Renal pelvis (tissue), 1 donor: ENCODE measurements at regions not wholly inside any gene's neighbourhood (a gene's known extent, or its start where the extent isn't known, plus 50 kb on each side); places are given as distances from the start of the nearest gene placed in this dataset.
A peak's percentile ranks its signal among the peaks of the same experiment; 100 is the strongest.

Source experiments
- DNase-seq: peaks from one replicate; pipeline ENCODE4 v3.0.0-alpha.2; 2013

DNA sequence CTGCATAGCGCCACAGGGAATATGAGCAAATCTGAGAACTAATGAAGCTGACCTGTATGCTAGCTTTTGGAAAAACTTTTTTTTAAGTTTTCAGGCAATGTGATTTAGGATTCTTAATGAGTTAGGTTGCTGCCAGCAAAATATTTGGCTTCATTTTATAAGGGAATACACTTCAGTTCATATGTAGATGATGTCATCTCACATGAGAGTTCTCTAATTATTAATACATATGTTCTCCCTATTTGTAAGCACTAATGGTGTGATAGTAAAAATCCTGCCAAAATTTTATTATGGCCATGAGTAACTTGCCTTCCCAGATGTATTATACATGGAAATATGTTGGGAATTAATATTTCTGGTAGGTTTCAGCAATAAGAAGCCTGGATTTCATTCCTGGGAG lies 573.8 kb downstream of the EPM2A start:
- no peak for DNase-seq

DNA sequence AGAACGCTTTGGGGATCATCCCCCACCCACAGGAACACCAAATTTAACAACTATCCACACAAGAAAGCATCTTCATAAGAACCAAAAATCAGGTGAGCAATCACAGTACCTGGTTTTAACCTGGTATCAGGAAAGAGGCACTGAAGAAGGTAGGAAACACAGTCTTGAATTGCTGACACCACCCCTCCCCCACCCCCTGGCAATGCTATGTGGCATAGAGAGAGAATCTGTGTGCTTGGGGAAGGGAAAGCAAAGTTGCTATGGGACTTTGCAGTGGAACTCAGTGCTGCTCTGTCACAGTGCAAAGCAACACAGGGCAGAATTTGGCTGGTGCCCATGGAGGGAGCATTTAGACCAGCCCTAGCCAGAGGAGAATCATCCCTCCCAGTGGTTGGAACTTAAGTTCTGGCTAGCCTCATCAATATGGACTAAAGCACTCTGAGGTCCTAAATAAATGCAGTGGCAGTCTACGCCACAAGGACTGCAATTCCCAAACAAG lies 565.5 kb downstream of the EPM2A start:
- no peak for DNase-seq

- no peak for DNase-seq
These were observed 559.9 kb downstream of the EPM2A start for GRCh38 chr6:145175470-145175869.

- no peak for DNase-seq
These were observed 556.9 kb downstream of the EPM2A start for GRCh38 chr6:145178391-145178790.

DNA sequence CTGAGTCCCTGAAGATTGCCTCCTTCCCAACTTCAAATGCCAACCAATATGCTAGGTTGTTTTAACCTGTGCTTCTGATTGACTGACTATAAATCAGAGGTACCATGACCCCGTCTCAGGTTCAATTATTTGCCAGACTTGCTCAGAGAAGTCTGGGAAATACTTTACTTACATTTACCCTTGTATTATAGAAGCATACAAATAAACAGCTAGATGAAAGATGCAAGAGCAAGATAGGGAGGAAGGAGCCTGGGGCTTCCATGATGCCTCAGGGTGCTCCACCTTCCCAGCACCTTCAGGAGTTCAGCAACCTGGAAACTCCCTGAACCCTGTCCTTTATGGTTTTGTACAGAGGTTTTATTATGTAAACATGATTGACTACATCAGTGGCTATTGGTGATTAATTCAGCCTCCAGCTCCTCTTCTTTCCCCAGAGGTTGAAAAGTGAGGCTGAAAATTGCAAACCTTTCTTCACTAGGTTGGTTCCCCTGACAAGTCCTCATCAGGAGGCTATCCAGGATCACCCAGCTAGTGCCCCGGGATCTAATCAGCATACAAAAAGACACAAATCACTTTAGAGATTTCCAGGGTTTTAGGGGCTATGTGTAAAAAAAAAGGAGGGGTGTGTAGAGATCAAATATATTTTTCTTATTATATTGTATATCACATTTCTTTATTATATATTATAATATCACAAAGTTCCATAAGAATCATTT lies 547.7 kb downstream of the EPM2A start:
- no peak for DNase-seq

DNA sequence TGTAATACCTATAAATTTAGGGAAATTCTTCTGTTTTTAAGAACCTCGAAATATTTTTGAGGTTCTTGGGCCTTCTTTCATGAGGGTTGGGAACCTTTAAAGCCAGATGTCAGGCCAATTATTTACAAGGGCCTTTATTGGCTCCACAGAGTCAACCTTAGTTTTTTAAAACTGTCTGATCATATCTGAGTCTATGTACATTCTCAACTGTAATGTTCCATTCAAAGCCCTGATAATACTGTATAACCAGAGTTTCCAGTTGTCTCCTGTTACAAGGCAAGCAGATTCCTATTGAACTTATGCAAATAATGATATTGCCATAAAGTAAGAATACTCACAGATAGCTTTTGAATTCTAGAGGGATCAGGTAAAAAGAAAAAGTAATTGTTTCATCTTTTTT lies 545.5 kb downstream of the EPM2A start:
- DNase-seq: no peak

- DNase-seq: no peak
These were observed 540.9 kb downstream of the EPM2A start for GRCh38 chr6:145194389-145194788.

DNA sequence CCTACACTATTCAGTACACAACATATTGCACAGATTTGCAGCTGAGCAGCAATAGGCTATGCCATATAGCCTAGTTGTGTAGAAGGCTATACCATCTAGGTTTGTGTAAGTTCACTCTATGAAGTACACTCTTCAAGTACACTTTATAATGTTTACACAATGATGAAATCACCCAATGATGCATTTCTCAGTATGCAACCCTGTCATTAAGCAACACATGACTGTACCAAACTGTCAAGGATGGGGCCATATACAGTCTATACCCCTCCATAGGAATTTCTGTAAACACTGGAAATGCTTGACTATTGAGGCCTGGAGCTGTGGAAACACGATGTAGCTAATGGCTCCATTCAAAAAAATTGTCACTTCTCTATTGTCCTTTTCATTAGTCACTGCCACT lies 535.4 kb downstream of the EPM2A start:
- DNase-seq: no peak

DNA sequence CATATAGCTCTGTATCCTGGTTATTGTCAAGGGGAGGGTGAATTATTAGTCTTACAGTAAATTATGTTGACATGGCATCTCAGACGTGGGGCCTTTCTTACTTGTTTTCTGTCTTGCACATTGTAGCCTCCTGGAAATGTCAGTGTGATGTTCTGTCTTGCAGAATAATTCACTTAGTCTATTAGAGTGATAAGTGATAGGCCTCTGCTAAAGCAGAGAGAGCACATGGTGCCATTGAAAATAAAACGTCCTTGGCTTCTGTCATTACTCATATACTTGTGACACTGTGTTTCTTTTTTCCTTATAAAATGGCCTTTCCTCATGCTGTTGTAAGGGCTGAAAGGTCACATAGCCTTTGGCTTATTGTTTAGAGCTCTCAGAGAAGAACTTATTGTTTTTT lies 531.0 kb downstream of the EPM2A start:
- no peak for DNase-seq

GRCh38 chr6:145206247-145206907 lies 528.9 kb downstream of the EPM2A start:
- no peak for DNase-seq

DNA sequence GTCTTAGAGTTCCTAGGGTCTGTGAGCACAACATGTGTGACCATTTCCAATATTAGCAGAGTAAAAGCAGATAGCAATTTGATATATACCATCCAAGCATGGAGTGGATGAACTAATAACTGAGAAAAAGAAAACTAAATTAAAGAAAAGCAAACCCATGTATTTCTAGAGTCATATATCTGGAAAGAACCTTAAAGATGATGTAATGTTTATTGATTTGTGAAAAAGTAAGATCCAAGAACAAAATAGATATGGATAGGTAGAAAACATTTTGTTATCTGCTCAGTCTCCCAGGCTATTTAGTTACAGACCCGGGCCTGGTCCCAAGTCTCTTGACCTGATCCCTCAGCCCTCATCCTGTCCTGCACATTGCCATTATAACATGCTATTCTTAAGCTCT lies 526.8 kb downstream of the EPM2A start:
- no peak for DNase-seq

DNA sequence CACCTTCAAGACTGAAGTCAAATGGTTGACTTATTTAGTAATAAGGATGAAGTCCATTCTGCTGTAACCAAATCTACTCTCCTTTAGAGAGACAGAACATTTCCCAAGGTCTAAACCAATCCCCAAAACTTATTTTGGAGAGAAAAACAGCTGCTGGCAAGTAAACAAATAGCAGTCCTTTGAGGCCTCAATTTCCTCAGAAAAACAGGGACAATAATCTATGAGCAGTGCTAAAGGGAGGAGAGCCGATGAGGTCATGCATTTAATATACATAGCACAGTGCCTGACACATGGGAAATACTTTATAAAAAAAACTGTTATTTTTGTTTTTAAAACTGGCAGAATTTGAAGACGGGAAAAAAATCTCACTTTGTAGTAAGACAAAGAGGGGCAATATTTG lies 526.0 kb downstream of the EPM2A start:
- no peak for DNase-seq

DNA sequence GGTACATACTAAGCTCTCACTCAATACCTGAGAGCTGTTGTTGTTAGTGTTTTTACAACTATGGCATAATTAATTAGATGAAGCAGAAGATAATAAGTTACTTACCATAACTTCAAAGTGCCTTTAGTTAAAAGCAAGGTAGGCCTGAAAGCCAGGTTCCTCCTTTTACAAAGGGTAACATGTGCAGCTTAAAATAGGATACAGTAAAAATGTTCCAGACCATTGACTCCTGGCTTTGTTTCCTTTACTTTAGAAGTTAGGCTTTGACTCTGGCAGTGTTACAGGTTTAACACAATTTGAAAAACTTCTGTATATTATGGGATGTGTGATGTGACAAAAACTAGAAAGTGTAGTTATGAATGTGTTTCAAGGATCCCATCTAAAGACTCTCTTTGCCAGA lies 522.5 kb downstream of the EPM2A start:
- peak; percentile 30 for DNase-seq

- no peak for DNase-seq
These were observed 521.7 kb downstream of the EPM2A start for GRCh38 chr6:145213614-145214013.

DNA sequence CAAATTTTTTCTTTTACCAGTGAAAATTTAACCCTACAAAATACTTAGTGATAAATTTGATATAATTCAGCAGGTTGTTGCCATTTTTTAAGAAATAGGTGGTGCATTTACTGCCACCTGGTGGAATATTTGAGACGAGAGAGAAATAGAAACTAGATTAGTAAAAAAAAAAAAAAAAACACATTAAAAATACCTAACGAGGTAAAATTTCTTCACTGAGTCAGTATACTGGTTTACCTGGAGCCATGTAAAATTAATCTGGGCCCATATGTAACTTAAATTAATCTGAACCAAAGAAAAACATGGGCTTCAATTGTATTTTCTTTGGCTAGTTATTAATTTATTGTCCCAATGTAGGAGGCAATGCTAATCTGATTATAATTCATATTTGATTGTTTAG lies 520.8 kb downstream of the EPM2A start:
- peak; percentile 42 for DNase-seq

- DNase-seq: no peak
These were observed 510.9 kb downstream of the EPM2A start for GRCh38 chr6:145224450-145224849.

DNA sequence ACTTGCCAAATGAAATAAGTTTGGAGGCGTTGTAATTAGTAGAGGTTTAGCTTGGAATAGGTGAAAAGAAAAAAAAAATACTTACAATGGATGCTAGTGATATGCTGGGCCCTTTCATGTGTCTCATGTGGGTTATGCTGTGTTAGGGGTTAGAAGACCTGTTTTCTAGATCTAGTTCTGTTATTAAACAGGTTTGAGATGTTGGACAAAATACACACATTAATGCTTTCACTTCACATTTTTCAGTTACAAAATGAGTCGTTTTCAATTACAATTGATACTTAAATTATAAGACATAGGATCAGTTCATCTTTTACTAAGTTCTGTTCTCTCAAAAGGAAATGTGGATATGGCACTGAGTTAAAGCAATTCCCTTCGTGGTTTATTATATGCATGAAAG lies 509.8 kb downstream of the EPM2A start:
- no peak for DNase-seq

DNA sequence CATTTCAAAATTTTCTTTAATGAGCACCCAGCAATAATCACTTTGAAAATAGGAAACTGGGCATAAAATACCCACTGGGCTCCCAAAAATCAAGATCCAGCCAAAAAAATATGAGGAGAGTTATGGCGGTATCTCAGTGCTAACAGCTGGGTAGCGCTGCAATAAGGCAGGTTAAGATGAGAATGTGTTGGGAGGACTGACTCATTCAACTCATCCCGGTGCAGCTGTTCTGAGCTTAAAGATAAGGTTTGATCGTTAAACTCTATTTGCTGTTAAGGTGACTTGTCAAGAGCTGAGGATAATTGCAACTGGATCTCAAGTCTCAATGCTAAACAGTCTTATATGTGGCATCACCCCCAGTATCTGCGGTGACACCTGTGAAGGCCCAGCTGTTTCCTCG lies 507.7 kb downstream of the EPM2A start:
- no peak for DNase-seq

GRCh38 chr6:145228962-145229582 lies 506.2 kb downstream of the EPM2A start:
- DNase-seq: no peak

GRCh38 chr6:145233955-145234354 lies 501.4 kb downstream of the EPM2A start:
- DNase-seq: no peak

- DNase-seq: no peak
These were observed 500.1 kb downstream of the EPM2A start for GRCh38 chr6:145235207-145235606.

- no peak for DNase-seq
These were observed 496.5 kb downstream of the EPM2A start for GRCh38 chr6:145238787-145239186.

GRCh38 chr6:145241039-145241438 lies 494.3 kb downstream of the EPM2A start:
- DNase-seq: no peak
